H1 (cell line): ENCODE measurements at regions not wholly inside any gene's neighbourhood (a gene's known extent, or its start where the extent isn't known, plus 50 kb on each side); places are given as distances from the start of the nearest gene placed in this dataset.

ENCODE experiments used
- CTCF ChIA-PET: fragments of 300-600 bp; sonication (Branson Sonifier 250); formaldehyde crosslinking; loops from one replicate; lab custom pipeline; 2021; ENCODE audit not compliant: partially characterized antibody; lab: Charles Lee
- POLR2A ChIA-PET: fragments of 300-600 bp; sonication (Branson Sonifier 250); formaldehyde crosslinking; loops from one replicate; lab custom pipeline; 2021; ENCODE audit warnings: inconsistent platforms; ENCODE audit not compliant: partially characterized antibody; lab: Charles Lee
- DNase-seq, 2 experiments: peaks; one replicate each; pipeline versions ENCODE4 v3.0.0 to v3.0.0-alpha.2; 2010 to 2022; ENCODE audit warnings: low spot score in 2 of 2, low read depth in 1 of 2, mixed read lengths in 1 of 2
- FAIRE-seq: peaks from 2 replicates; lab custom pipeline; 2011; peaks lifted over from hg19 to GRCh38; lab: Jason Lieb, UNC
- H2AFZ ChIP-seq: 2 replicates; pipeline ENCODE4 v1.8.1; 2012; ENCODE audit warnings: low read length, inconsistent platforms
- H2AK5ac ChIP-seq: 2 replicates; pipeline ENCODE4 v1.6.1; 2013; ENCODE audit warnings: low read depth, low read length
- H2BK120ac ChIP-seq: replicated peaks from 2 replicates; pipeline ENCODE3; 2013; ENCODE audit warnings: low read depth, low read length, inconsistent platforms
- H2BK12ac ChIP-seq: 2 replicates; pipeline ENCODE4 v1.6.1; 2013; ENCODE audit warnings: low read depth, low read length
- H2BK15ac ChIP-seq: 2 replicates; pipeline ENCODE4 v1.6.1; 2013; ENCODE audit warnings: low read length
- H2BK20ac ChIP-seq: 2 replicates; pipeline ENCODE4 v1.6.1; 2013; ENCODE audit warnings: low read length
- H2BK5ac ChIP-seq: 2 replicates; pipeline ENCODE4 v1.6.1; 2013; ENCODE audit warnings: low read depth, low read length
- H3K14ac ChIP-seq: 2 replicates; pipeline ENCODE4 v1.6.1; 2013; ENCODE audit warnings: inconsistent platforms; ENCODE audit not compliant: insufficient read length
- H3K18ac ChIP-seq: 2 replicates; pipeline ENCODE4 v1.6.1; 2013; ENCODE audit warnings: low read length; ENCODE audit errors: extremely low read depth
- H3K23ac ChIP-seq: 2 replicates; pipeline ENCODE4 v1.6.1; 2013; ENCODE audit warnings: inconsistent platforms; ENCODE audit not compliant: insufficient read length
- H3K23me2 ChIP-seq: 2 replicates; pipeline ENCODE4 v1.6.1; 2013; ENCODE audit warnings: low read depth, low read length
- H3K27ac ChIP-seq: 2 replicates; pipeline ENCODE4 v1.6.1; 2011; ENCODE audit warnings: low read depth, low read length, inconsistent platforms
- H3K27me3 ChIP-seq, 4 experiments: replicated peaks in 1 of 4; 1 replicate in 1 of 4; 2 replicates in 3 of 4; pipeline versions ENCODE4 v1.6.1 to v1.8.1; 2011 to 2013; ENCODE audit warnings: low read length in 3 of 4, mild to moderate bottlenecking in 3 of 4, inconsistent platforms in 2 of 4, mixed read lengths in 2 of 4, moderate library complexity in 1 of 4; ENCODE audit not compliant: control insufficient read depth in 3 of 4, insufficient read depth in 3 of 4; ENCODE audit errors: extremely low read depth in 1 of 4
- H3K36me3 ChIP-seq, 4 experiments: 2 replicates each; pipeline versions ENCODE4 v1.6.1 to v1.8.1; 2011 to 2013; ENCODE audit warnings: mild to moderate bottlenecking in 4 of 4, low read length in 3 of 4, moderate library complexity in 2 of 4, control low read depth in 1 of 4, inconsistent platforms in 1 of 4; ENCODE audit not compliant: insufficient read depth in 4 of 4, control insufficient read depth in 2 of 4
- H3K4ac ChIP-seq: replicated peaks from 2 replicates; pipeline ENCODE3; 2013; ENCODE audit warnings: low read length, low read depth, mixed read lengths, inconsistent platforms; ENCODE audit not compliant: insufficient read length
- H3K4me1 ChIP-seq, 4 experiments: replicated peaks in 1 of 4; 1 replicate in 1 of 4; 2 replicates in 3 of 4; pipeline versions ENCODE4 v1.6.1 to v1.8.1; 2011 to 2013; ENCODE audit warnings: low read length in 3 of 4, inconsistent platforms in 2 of 4, mixed read lengths in 1 of 4; ENCODE audit not compliant: insufficient read depth in 4 of 4, control insufficient read depth in 3 of 4
- H3K4me2 ChIP-seq, 2 experiments: 2 replicates each; pipeline versions ENCODE4 v1.6.1 to v1.8.1; 2011 to 2013; ENCODE audit warnings: low read depth in 2 of 2, low read length in 2 of 2, control low read depth in 1 of 2, inconsistent platforms in 1 of 2, mild to moderate bottlenecking in 1 of 2; ENCODE audit not compliant: insufficient read depth in 1 of 2
- H3K4me3 ChIP-seq, 4 experiments: fragments of 200-600, 300-600 bp in 1 of 4; sonication (generic), shearing (Covaris generic), sonication (Bioruptor Twin) in 1 of 4; 2 replicates each; pipeline versions ENCODE4 v1.5.1 to v1.8.1; 2011 to 2016; ENCODE audit warnings: low read length in 4 of 4, low read depth in 3 of 4, control low read depth in 2 of 4, inconsistent platforms in 2 of 4, mild to moderate bottlenecking in 2 of 4, mixed read lengths in 1 of 4, moderate library complexity in 1 of 4; ENCODE audit not compliant: insufficient read depth in 2 of 4; ENCODE audit errors: extremely low read depth in 1 of 4
- H3K56ac ChIP-seq: replicated peaks from 2 replicates; pipeline ENCODE3; 2013; ENCODE audit warnings: low read depth, mild to moderate bottlenecking, mixed read lengths, low read length, inconsistent platforms; ENCODE audit not compliant: insufficient read length
- H3K79me1 ChIP-seq: 2 replicates; pipeline ENCODE4 v1.6.1; 2013; ENCODE audit warnings: low read depth, low read length, control low read depth
- H3K79me2 ChIP-seq, 2 experiments: 2 replicates each; pipeline versions ENCODE4 v1.6.1 to v1.8.1; 2012 to 2013; ENCODE audit warnings: low read length in 2 of 2, mild to moderate bottlenecking in 2 of 2, inconsistent platforms in 1 of 2; ENCODE audit not compliant: insufficient read depth in 2 of 2, control insufficient read depth in 1 of 2
- H3K9ac ChIP-seq, 4 experiments: replicated peaks in 1 of 4; 1 replicate in 1 of 4; 2 replicates in 3 of 4; pipeline versions ENCODE4 v1.6.1 to v1.8.1; 2011 to 2013; ENCODE audit warnings: low read depth in 3 of 4, low read length in 3 of 4, control low read depth in 2 of 4, mild to moderate bottlenecking in 2 of 4, moderate library complexity in 2 of 4, inconsistent platforms in 1 of 4; ENCODE audit errors: extremely low read depth in 1 of 4
- H3K9me3 ChIP-seq, 2 experiments: 2 replicates each; pipeline versions ENCODE4 v1.6.1 to v1.8.1; 2012 to 2013; ENCODE audit warnings: mild to moderate bottlenecking in 2 of 2, moderate library complexity in 2 of 2, control low read depth in 1 of 2, inconsistent platforms in 1 of 2, low read depth in 1 of 2, low read length in 1 of 2, mixed read lengths in 1 of 2; ENCODE audit not compliant: insufficient read depth in 2 of 2
- H4K20me1 ChIP-seq, 2 experiments: replicated peaks in 1 of 2; 2 replicates each; pipeline versions ENCODE3 to v1.8.1; 2011 to 2013; ENCODE audit warnings: inconsistent platforms in 2 of 2, low read length in 2 of 2, mild to moderate bottlenecking in 1 of 2; ENCODE audit not compliant: insufficient read depth in 2 of 2, control insufficient read depth in 1 of 2
- H4K5ac ChIP-seq: 2 replicates; pipeline ENCODE4 v1.6.1; 2013; ENCODE audit warnings: low read length, low read depth, mixed read lengths, inconsistent platforms; ENCODE audit not compliant: insufficient read length
- H4K8ac ChIP-seq: 2 replicates; pipeline ENCODE4 v1.8.0; 2013; ENCODE audit warnings: mild to moderate bottlenecking, moderate library complexity, low read length, inconsistent platforms; ENCODE audit not compliant: insufficient read depth; ENCODE audit errors: extremely low read depth
- H4K91ac ChIP-seq: replicated peaks from 2 replicates; pipeline ENCODE3; 2013; ENCODE audit warnings: low read length, mixed read lengths, inconsistent platforms; ENCODE audit not compliant: insufficient read length
- BRCA1 ChIP-seq: IDR thresholded peaks from 2 replicates; pipeline ENCODE4 v1.6.1; 2012; ENCODE audit warnings: low read depth, low read length, improper control_type of control experiment
- CHD1 ChIP-seq: IDR thresholded peaks from 2 replicates; pipeline ENCODE4 v1.6.1; 2012; ENCODE audit warnings: low read depth, low read length, improper control_type of control experiment
- MAX ChIP-seq: IDR thresholded peaks from 2 replicates; pipeline ENCODE4 v1.6.1; 2012; ENCODE audit warnings: inconsistent platforms
- POLR2AphosphoS5 ChIP-seq: IDR thresholded peaks from 2 replicates; pipeline ENCODE4 v1.6.1; 2011; ENCODE audit warnings: low read depth, low read length
- SAP30 ChIP-seq: fragments of 300-600 bp; sonication (generic); IDR thresholded peaks from 2 replicates; pipeline ENCODE4 v1.7.1; 2012; ENCODE audit warnings: low read length, moderate library complexity, mild to moderate bottlenecking, inconsistent platforms; ENCODE audit not compliant: insufficient read depth, insufficient replicate concordance
- WGBS, 2 experiments: shearing (Covaris generic) in 1 of 2; methylation state at CpG; one replicate each; pipeline versions ENCODE4 v1.1.6 to v1.1.7; 2013 to 2015; ENCODE audit warnings: low lambda C conversion rate in 2 of 2, mixed read lengths in 2 of 2, inconsistent platforms in 1 of 2, low coverage in 1 of 2, missing lambda C conversion rate in 1 of 2; ENCODE audit not compliant: insufficient replicate concordance in 2 of 2, insufficient coverage in 1 of 2, insufficient read length in 1 of 2; ENCODE audit errors: extremely low coverage in 1 of 2, missing lambda C conversion rate in 1 of 2; 5-methylcytosine and 5-hydroxymethylcytosine counted together
- TF ChIP-seq, protein P1 (sequence below), 3 experiments: IDR thresholded peaks; 1 replicate in 2 of 3; 2 replicates in 1 of 3; pipeline versions ENCODE4 v1.5.1 to v1.6.1; 2011; ENCODE audit warnings: low read length in 3 of 3, mild to moderate bottlenecking in 3 of 3, inconsistent platforms in 2 of 3, low read depth in 1 of 3, moderate library complexity in 1 of 3; ENCODE audit not compliant: insufficient read depth in 1 of 3; ENCODE audit errors: control extremely low read depth in 1 of 3

DNA sequence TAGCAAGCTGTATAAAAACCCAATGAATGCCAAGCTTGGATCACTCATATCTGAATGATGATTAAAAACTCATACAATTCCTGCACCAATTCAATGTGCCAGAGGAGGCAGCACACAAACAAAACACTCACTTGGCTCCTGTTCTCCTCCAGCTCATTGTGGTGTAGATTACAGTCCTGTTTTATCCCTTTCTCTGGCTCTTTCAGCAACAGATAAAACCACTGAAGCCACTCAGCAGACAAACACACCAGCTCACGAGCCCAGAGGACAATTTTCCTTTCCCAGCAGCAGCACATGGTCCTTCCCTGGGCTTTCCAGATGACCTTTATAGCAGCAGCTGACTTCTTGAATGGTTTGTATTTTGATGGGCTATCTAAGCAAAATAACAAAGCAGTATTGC lies 107.3 kb upstream of the STARD3NL start:
- H3K27me3 ChIP-seq, result peaks cover 0 to 1% (median 0%) of the 10 kb centered on the region in 4 experiments; a peak in 1 of 7 replicates
- no peak overlapping the region for H4K8ac ChIP-seq
- WGBS, 2 experiments, result 10% methylated on average over 1 of the region's 1 CpG; no CpG with 5 or more reads in 1 of the 2 experiments
- ChIA-PET CTCF (interaction anchor here (0.6 to 1.8 kb wide), 15 partner anchors 8 to 1818 kb away, joined by 3 to 14 read pairs (median 3); partner anchors contain the start of genes EPDR1 and SFRP4), POLR2A (no interaction called here)
- no peak overlapping the region for H3K4ac ChIP-seq
- no peaks in the 10 kb centered on the region for H3K79me2 ChIP-seq
- peak overlapping the region in 1 of 2 experiments; percentile 31; a peak in 2 of 4 replicates for H3K4me2 ChIP-seq
- H4K5ac ChIP-seq, result no peak overlapping the region
- H2BK20ac ChIP-seq, result no peak overlapping the region
- H3K14ac ChIP-seq, result no peak overlapping the region
- H3K4me3 ChIP-seq, result peak overlapping the region in 1 of 4 experiments; percentile 19; a peak in 1 of 8 replicates
- peak; percentile 96 for FAIRE-seq
- H3K9me3 ChIP-seq, result no peaks in the 10 kb centered on the region
- H2BK12ac ChIP-seq, result no peak overlapping the region
- H2BK15ac ChIP-seq, result no peak overlapping the region
- H2AFZ ChIP-seq, result peak overlapping the region; percentile 46; the same call in 1 of the 2 replicates
- no peaks in the 10 kb centered on the region for H3K36me3 ChIP-seq
- H3K23me2 ChIP-seq, result no peaks in the 10 kb centered on the region
- no peak overlapping the region for H3K56ac ChIP-seq
- H3K23ac ChIP-seq, result no peak overlapping the region
- H2BK120ac ChIP-seq, result no peak overlapping the region
- H3K9ac ChIP-seq, result no peak overlapping the region
- DNase-seq, result no peak
- H2BK5ac ChIP-seq, result no peak overlapping the region
- no peak overlapping the region for H4K91ac ChIP-seq
- no peaks in the 10 kb centered on the region for H3K79me1 ChIP-seq
- no peak overlapping the region for H3K18ac ChIP-seq
- H3K4me1 ChIP-seq, result peaks cover 0 to 2% (median under 1%) of the 10 kb centered on the region in 4 experiments; a peak in 3 of 7 replicates
- H4K20me1 ChIP-seq, result no peaks in the 10 kb centered on the region
- H2AK5ac ChIP-seq, result no peak overlapping the region
- H3K27ac ChIP-seq, result no peak overlapping the region
- TF ChIP-seq, protein P1, sequence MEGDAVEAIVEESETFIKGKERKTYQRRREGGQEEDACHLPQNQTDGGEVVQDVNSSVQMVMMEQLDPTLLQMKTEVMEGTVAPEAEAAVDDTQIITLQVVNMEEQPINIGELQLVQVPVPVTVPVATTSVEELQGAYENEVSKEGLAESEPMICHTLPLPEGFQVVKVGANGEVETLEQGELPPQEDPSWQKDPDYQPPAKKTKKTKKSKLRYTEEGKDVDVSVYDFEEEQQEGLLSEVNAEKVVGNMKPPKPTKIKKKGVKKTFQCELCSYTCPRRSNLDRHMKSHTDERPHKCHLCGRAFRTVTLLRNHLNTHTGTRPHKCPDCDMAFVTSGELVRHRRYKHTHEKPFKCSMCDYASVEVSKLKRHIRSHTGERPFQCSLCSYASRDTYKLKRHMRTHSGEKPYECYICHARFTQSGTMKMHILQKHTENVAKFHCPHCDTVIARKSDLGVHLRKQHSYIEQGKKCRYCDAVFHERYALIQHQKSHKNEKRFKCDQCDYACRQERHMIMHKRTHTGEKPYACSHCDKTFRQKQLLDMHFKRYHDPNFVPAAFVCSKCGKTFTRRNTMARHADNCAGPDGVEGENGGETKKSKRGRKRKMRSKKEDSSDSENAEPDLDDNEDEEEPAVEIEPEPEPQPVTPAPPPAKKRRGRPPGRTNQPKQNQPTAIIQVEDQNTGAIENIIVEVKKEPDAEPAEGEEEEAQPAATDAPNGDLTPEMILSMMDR (IDR thresholded peaks at IDR 0.05; ENCODE audit: control extremely low read depth in 1 of 3, insufficient read depth in 1 of 3, low read depth in 1 of 3, low read length in 3 of 3), result peak in 2 of 3 experiments; percentile 49 to 81; a peak in 3 of 4 replicates
- TF ChIP-seq MAX (peak; percentile 47; the same call in 1 of the 2 replicates), BRCA1 (no peak), CHD1 (no peak), SAP30 (no peak), POLR2AphosphoS5 (no peak)
